Adrenal gland (tissue), 5 donors: ENCODE measurements at regions not wholly inside any gene's neighbourhood (a gene's known extent, or its start where the extent isn't known, plus 50 kb on each side); places are given as distances from the start of the nearest gene placed in this dataset.

Experiments
- CTCF ChIP-seq, 6 experiments: fragments of 450-650 bp in 4 of 6; fragments of 200-600 bp in 2 of 6; sonication (generic) in 1 of 6; IDR thresholded peaks; 1 replicate in 5 of 6; 2 replicates in 1 of 6; pipeline versions ENCODE4 v1.5.1 to v1.8.0; 2016 to 2021; ENCODE audit warnings: antibody characterized with exemption in 6 of 6, mild to moderate bottlenecking in 2 of 6, moderate library complexity in 1 of 6
- POLR2A ChIP-seq, 2 donors: fragments of 450-650 bp; IDR thresholded peaks; one replicate each; pipeline ENCODE4 v1.6.1; 2017; ENCODE audit warnings: antibody characterized with exemption in 2 of 2, mild to moderate bottlenecking in 2 of 2, moderate library complexity in 1 of 2
- donor health status: DM: no; HTN: no; CAD: no.

DNA sequence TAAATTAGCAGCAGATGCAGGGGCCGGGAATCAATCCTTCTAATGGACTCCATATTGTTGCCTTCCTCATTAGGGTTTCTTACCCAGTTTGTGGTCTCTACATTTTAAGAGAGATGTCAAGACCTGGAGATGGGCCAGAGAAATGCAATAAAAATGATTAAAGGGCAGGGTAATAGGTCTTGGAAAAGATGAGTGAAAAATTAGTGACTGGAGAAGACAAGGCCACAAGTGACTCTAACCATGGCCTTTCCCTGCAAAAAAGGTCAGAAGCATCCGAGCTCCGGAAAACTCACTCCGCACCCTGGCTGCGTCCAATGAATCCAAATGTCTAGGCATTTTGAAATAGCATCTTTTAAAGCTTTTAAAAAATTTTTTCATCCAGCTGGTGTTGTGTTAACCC lies 152.8 kb downstream of the ARRDC4 start:
- TF ChIP-seq POLR2A (IDR thresholded peaks at IDR 0.05) (no peak), CTCF (IDR thresholded peaks at IDR 0.05) (no peak)
